ENCODE measurements at regions not wholly inside any gene's neighbourhood (a gene's known extent, or its start where the extent isn't known, plus 50 kb on each side); places are given as distances from the start of the nearest gene placed in this dataset.

GRCh38 chr10:131626274-131626673 lies 274.5 kb upstream of the PPP2R2D start:
- peaks cover 5% of the 10 kb centered on the region; the same call in 1 of the 2 replicates for H3K27me3 Mint-ChIP-seq (ENCODE audit: low read depth)
- TF ChIP-seq CTCF (conservative IDR thresholded peaks at IDR 0.05), result no peak
- Histone ChIP-seq H4K8ac (replicated peaks; ENCODE audit: insufficient read length, low read depth, low read length) (no peak overlapping the region), H3K27ac (ENCODE audit: insufficient read length, low read depth, low read length) (no peak overlapping the region), H3K14ac (ENCODE audit: insufficient read depth, low read length) (no peak overlapping the region; the same call in 1 of the 2 replicates), H3K79me2 (ENCODE audit: insufficient read depth, low read length) (no peaks in the 10 kb centered on the region), H2AFZ (ENCODE audit: low read length) (no peak overlapping the region), H3K27me3 (ENCODE audit: insufficient read depth, low read length) (no peaks in the 10 kb centered on the region), H3K9me3 (ENCODE audit: control insufficient read depth, low read depth, low read length) (no peaks in the 10 kb centered on the region), H3K4me2 (ENCODE audit: insufficient read depth, insufficient read length, low read length) (no peak overlapping the region), H2BK5ac (ENCODE audit: insufficient read length, low read length) (no peak overlapping the region), H4K5ac (ENCODE audit: insufficient read length, low read depth, low read length) (no peak overlapping the region), H4K20me1 (ENCODE audit: control insufficient read depth, insufficient read depth, insufficient read length) (no peaks in the 10 kb centered on the region), H2BK15ac (ENCODE audit: low read depth, low read length) (no peak overlapping the region), H2BK120ac (ENCODE audit: low read depth, low read length, poor library complexity, severe bottlenecking) (no peak overlapping the region), H3K23me2 (ENCODE audit: insufficient read length, low read depth, low read length, poor library complexity, severe bottlenecking) (no peaks in the 10 kb centered on the region), H3K4me1 (ENCODE audit: insufficient read depth, low read length) (no peaks in the 10 kb centered on the region), H3K79me1 (ENCODE audit: insufficient read depth, low read depth, low read length, poor library complexity, severe bottlenecking) (no peaks in the 10 kb centered on the region), H3T11ph (ENCODE audit: low read length) (no peak overlapping the region), H3K23ac (ENCODE audit: insufficient read length, low read depth, low read length) (no peak overlapping the region), H3K56ac (ENCODE audit: insufficient read length, low read depth, low read length) (no peak overlapping the region), H3K18ac (ENCODE audit: insufficient read length, low read depth, low read length) (no peak overlapping the region), H4K91ac (ENCODE audit: insufficient read length, low read depth, low read length) (no peak overlapping the region), H3K9ac (ENCODE audit: extremely low read depth, insufficient read length, low read length) (no peak overlapping the region), H2BK12ac (ENCODE audit: insufficient read length, low read depth, low read length) (no peak overlapping the region), H2AK5ac (ENCODE audit: insufficient read length, low read length) (no peak overlapping the region), H2BK20ac (ENCODE audit: low read depth, low read length, poor library complexity, severe bottlenecking) (no peak overlapping the region), H3K4ac (ENCODE audit: low read depth, low read length) (no peak overlapping the region)
- H3K4me1 Mint-ChIP-seq, result no peaks in the 10 kb centered on the region; a peak in 1 of 4 replicates
- peaks cover 24% of the 10 kb centered on the region in 2 experiments for H3K9me3 Mint-ChIP-seq
- DNase-seq, result no peak
- H3K27ac Mint-ChIP-seq, result no peak overlapping the region
- WGBS (ENCODE audit: extremely low coverage, insufficient read length, low lambda C conversion rate), result no CpG with 5 or more reads among the region's 11 CpGs
- H3K36me3 Mint-ChIP-seq (ENCODE audit: insufficient read depth in 1 of 3, low read depth in 3 of 3), result peaks cover 0 to 19% (median 4%) of the 10 kb centered on the region in 3 experiments; a peak in 4 of 7 replicates
- no peak overlapping the region for H3K4me3 Mint-ChIP-seq
